B cell (primary cell): ENCODE measurements at regions not wholly inside any gene's neighbourhood (a gene's known extent, or its start where the extent isn't known, plus 50 kb on each side); places are given as distances from the start of the nearest gene placed in this dataset.

Experiments used
- ATAC-seq: fragments of 200-7000 bp; cut with Tn5 transposase; one replicate; pipeline ENCODE4 v1.10.0; 2021; ENCODE audit warnings: low read depth, mild to moderate bottlenecking, moderate number of reproducible peaks, moderate library complexity
- CTCF ChIA-PET: fragments of 350-600 bp; sonication (Branson Sonifier 250); formaldehyde crosslinking; loops from one replicate; lab custom pipeline; 2021; ENCODE audit warnings: antibody characterized with exemption, inconsistent platforms; lab: Charles Lee
- POLR2A ChIA-PET: fragments of 350-600 bp; sonication (Branson Sonifier 250); formaldehyde crosslinking; loops from one replicate; lab custom pipeline; 2021; ENCODE audit warnings: antibody characterized with exemption; lab: Charles Lee
- DNase-seq: peaks from one replicate; pipeline ENCODE4 v3.0.0; 2013
- H2AFZ ChIP-seq: 2 replicates; pipeline ENCODE4 v1.6.1; 2012; ENCODE audit warnings: mild to moderate bottlenecking, low read depth, low read length; ENCODE audit not compliant: insufficient read depth, poor library complexity, severe bottlenecking
- H3K27ac ChIP-seq, 2 donors: 1 replicate in 1 of 2; 2 replicates in 1 of 2; pipeline ENCODE4 v1.5.1; 2012 to 2013; ENCODE audit warnings: low read length in 2 of 2, mild to moderate bottlenecking in 2 of 2, moderate library complexity in 1 of 2
- H3K27me3 ChIP-seq, 4 experiments: fragments of 200-600 bp in 1 of 4; sonication (generic) in 1 of 4; replicated peaks in 1 of 4; 1 replicate in 2 of 4; 2 replicates in 2 of 4; pipeline versions ENCODE4 v1.6.1 to v1.7.0; 2013 to 2016; ENCODE audit warnings: low read length in 3 of 4, mild to moderate bottlenecking in 2 of 4, mixed read lengths in 1 of 4, moderate library complexity in 1 of 4; ENCODE audit not compliant: insufficient read depth in 4 of 4, control insufficient read depth in 3 of 4; ENCODE audit errors: control extremely low read depth in 1 of 4
- H3K36me3 ChIP-seq, 2 experiments: replicated peaks in 1 of 2; 1 replicate in 1 of 2; 2 replicates in 1 of 2; pipeline versions ENCODE4 v1.6.1 to v1.7.1; 2013; ENCODE audit warnings: low read length in 1 of 2; ENCODE audit not compliant: insufficient read depth in 2 of 2, control insufficient read depth in 1 of 2; ENCODE audit errors: control extremely low read depth in 1 of 2, extremely low read depth in 1 of 2
- H3K4me1 ChIP-seq, 2 donors: fragments of 200-600 bp in 1 of 2; sonication (generic) in 1 of 2; 1 replicate in 1 of 2; 2 replicates in 1 of 2; pipeline versions ENCODE4 v1.5.1 to v1.6.1; 2013 to 2017; ENCODE audit warnings: low read length in 2 of 2; ENCODE audit not compliant: control insufficient read depth in 2 of 2, insufficient read depth in 2 of 2
- H3K4me2 ChIP-seq: replicated peaks from 2 replicates; pipeline ENCODE3; 2012; ENCODE audit warnings: mild to moderate bottlenecking, low read depth, low read length; ENCODE audit not compliant: poor library complexity, severe bottlenecking
- H3K4me3 ChIP-seq, 5 experiments: fragments of 200-600 bp in 1 of 5; sonication (generic) in 1 of 5; 1 replicate in 3 of 5; 2 replicates in 2 of 5; pipeline versions ENCODE4 v1.5.1 to v1.7.0; 2011 to 2016; ENCODE audit warnings: low read length in 4 of 5, mild to moderate bottlenecking in 4 of 5, low read depth in 2 of 5, control low read depth in 1 of 5, moderate library complexity in 1 of 5; ENCODE audit not compliant: insufficient read depth in 1 of 5; ENCODE audit errors: control extremely low read depth in 1 of 5, extremely low read depth in 1 of 5
- H3K79me2 ChIP-seq: fragments of 200-600 bp; sonication (generic); one replicate; pipeline ENCODE4 v1.6.0; 2016; ENCODE audit warnings: low read length; ENCODE audit not compliant: control insufficient read depth, insufficient read depth
- H3K9ac ChIP-seq: fragments of 200-600 bp; sonication (generic); 2 replicates; pipeline ENCODE4 v1.6.1; 2017; ENCODE audit warnings: mild to moderate bottlenecking, low read length, moderate library complexity
- H3K9me3 ChIP-seq, 3 donors: one replicate each; pipeline versions ENCODE4 v1.6.1 to v1.7.1; 2013; ENCODE audit warnings: low read length in 2 of 3; ENCODE audit not compliant: control insufficient read depth in 2 of 3, insufficient read depth in 1 of 3; ENCODE audit errors: control extremely low read depth in 1 of 3
- H4K20me1 ChIP-seq: 2 replicates; pipeline ENCODE4 v1.6.0; 2012; ENCODE audit warnings: mild to moderate bottlenecking, low read length; ENCODE audit not compliant: insufficient read depth, control insufficient read depth, poor library complexity, severe bottlenecking
- H3K27ac Mint-ChIP-seq: one replicate; pipeline ENCODE4 v1.8.0; 2021; ENCODE audit warnings: mixed read lengths
- H3K27me3 Mint-ChIP-seq: one replicate; pipeline ENCODE4 v1.8.0; 2021; ENCODE audit warnings: mixed read lengths
- H3K4me1 Mint-ChIP-seq: one replicate; pipeline ENCODE4 v1.8.0; 2021; ENCODE audit warnings: mixed read lengths
- H3K4me3 Mint-ChIP-seq: one replicate; pipeline ENCODE4 v1.8.0; 2021; ENCODE audit warnings: mixed read lengths
- H3K9me3 Mint-ChIP-seq: one replicate; pipeline ENCODE4 v1.8.0; 2022; ENCODE audit warnings: mixed read lengths; ENCODE audit not compliant: insufficient read depth
- CTCF ChIP-seq: fragments of 200-600 bp; IDR thresholded peaks from one replicate; pipeline ENCODE4 v1.8.0; 2022; ENCODE audit warnings: antibody characterized with exemption, mild to moderate bottlenecking
- EZH2 ChIP-seq: IDR thresholded peaks from 2 replicates; pipeline ENCODE4 v1.6.1; 2012; ENCODE audit warnings: borderline replicate concordance, low read depth, mild to moderate bottlenecking, moderate library complexity, low read length; ENCODE audit not compliant: insufficient read depth, poor library complexity, severe bottlenecking
- WGBS: methylation state at CpG from one replicate; pipeline ENCODE4 v1.1.5; 2013; ENCODE audit warnings: missing lambda C conversion rate; ENCODE audit not compliant: insufficient coverage; 5-methylcytosine and 5-hydroxymethylcytosine counted together
- intact Hi-C: fragments of 100-400 bp; cut with micrococcal nuclease; formaldehyde crosslinking; loops from one replicate; pipeline ENCODE4 v1.10.0; 2022

GRCh38 chr5:89484962-89485361 is 602.0 kb upstream of the MEF2C start:
- no peak overlapping the region for H2AFZ ChIP-seq
- intact Hi-C loops: no loop called here
- no peaks in the 10 kb centered on the region for H3K9me3 ChIP-seq
- no peaks in the 10 kb centered on the region for H3K4me1 ChIP-seq
- H4K20me1 ChIP-seq: no peaks in the 10 kb centered on the region
- H3K27ac ChIP-seq: no peak overlapping the region
- ATAC-seq (no peak), DNase-seq (no peak)
- no peak overlapping the region for H3K4me3 Mint-ChIP-seq
- H3K36me3 ChIP-seq: no peaks in the 10 kb centered on the region
- H3K4me2 ChIP-seq: no peak overlapping the region
- no peaks in the 10 kb centered on the region for H3K27me3 ChIP-seq
- no peaks in the 10 kb centered on the region for H3K79me2 ChIP-seq
- WGBS: no CpG with 5 or more reads among the region's 1 CpG
- H3K27me3 Mint-ChIP-seq: no peaks in the 10 kb centered on the region
- TF ChIP-seq EZH2 (no peak), CTCF (no peak)
- ChIA-PET CTCF (no interaction called here), POLR2A (no interaction called here)
- H3K4me1 Mint-ChIP-seq: no peaks in the 10 kb centered on the region
- no peak overlapping the region for H3K9ac ChIP-seq
- H3K4me3 ChIP-seq: no peak overlapping the region
- H3K9me3 Mint-ChIP-seq: no peaks in the 10 kb centered on the region
- H3K27ac Mint-ChIP-seq: no peak overlapping the region

- POLR2A ChIA-PET: no interaction called here
- intact Hi-C loops: no loop called here
- no CpG with 5 or more reads among the region's 1 CpG for WGBS
Observed at GRCh38 chr5:89480406-89481007, 597.5 kb upstream of the MEF2C start.

More at GRCh38 chr5:89480406-89481007, 597.5 kb upstream of the MEF2C start:
- no peaks in the 10 kb centered on the region for H3K79me2 ChIP-seq
- DNase-seq: no peak
- no peaks in the 10 kb centered on the region for H3K27me3 Mint-ChIP-seq
- H2AFZ ChIP-seq: no peak overlapping the region
- no peak overlapping the region for H3K27ac Mint-ChIP-seq
- ATAC-seq: no peak
- no peaks in the 10 kb centered on the region for H3K36me3 ChIP-seq
- no peaks in the 10 kb centered on the region for H3K9me3 ChIP-seq
- CTCF ChIA-PET: interaction anchor here (2.4 kb wide), 1 partner anchor 9 kb away, joined by 9 read pairs; no protein-coding TSS in a partner anchor
- H3K4me3 Mint-ChIP-seq: no peak overlapping the region
- no peaks in the 10 kb centered on the region for H3K9me3 Mint-ChIP-seq
- TF ChIP-seq CTCF (no peak), EZH2 (no peak)
- no peaks in the 10 kb centered on the region for H3K4me1 ChIP-seq
- H3K4me3 ChIP-seq: no peak overlapping the region
- H3K27me3 ChIP-seq: no peaks in the 10 kb centered on the region
- no peak overlapping the region for H3K4me2 ChIP-seq
- no peak overlapping the region for H3K9ac ChIP-seq
- H4K20me1 ChIP-seq: no peaks in the 10 kb centered on the region
- H3K4me1 Mint-ChIP-seq: no peaks in the 10 kb centered on the region
- no peak overlapping the region for H3K27ac ChIP-seq
